ENCODE measurements at regions not wholly inside any gene's neighbourhood (a gene's known extent, or its start where the extent isn't known, plus 50 kb on each side); places are given as distances from the start of the nearest gene placed in this dataset.

GRCh38 chr17:5759501-5759925, 175.2 kb upstream of the NLRP1 start:
- Histone ChIP-seq H3K36me3 (no peaks in the 10 kb centered on the region), H3K27ac (no peak overlapping the region), H3K27me3 (peaks cover 62% of the 10 kb centered on the region), H3K9me3 (peaks cover 0 to 6% (median 0%) of the 10 kb centered on the region in 3 donors), H3K4me1 (no peaks in the 10 kb centered on the region), H3K4me3 (no peak overlapping the region)
- TF ChIP-seq CTCF (IDR thresholded peaks at IDR 0.05) = no peak
- TF ChIP-seq POLR2AphosphoS5 (IDR thresholded peaks at IDR 0.05) = no peak
- TF ChIP-seq EP300 (IDR thresholded peaks at IDR 0.05) = no peak
- TF ChIP-seq POLR2A (IDR thresholded peaks at IDR 0.05) = no peak
- 60% methylated on average over 6 to 8 of the region's 8 CpGs for WGBS, 2 donors (ENCODE audit: low coverage in 1 of 2)
- no peak for ATAC-seq

GRCh38 chr17:5762191-5762590, 177.9 kb upstream of the NLRP1 start:
- ATAC-seq = no peak
- no peak overlapping the region for H3K4me3 ChIP-seq
- H3K36me3 ChIP-seq = no peaks in the 10 kb centered on the region
- no peaks in the 10 kb centered on the region for H3K9me3 ChIP-seq
- H3K27me3 ChIP-seq = peaks cover 69% of the 10 kb centered on the region
- no peaks in the 10 kb centered on the region for H3K4me1 ChIP-seq
- no peak overlapping the region for H3K27ac ChIP-seq
- TF ChIP-seq POLR2A (IDR thresholded peaks at IDR 0.05) = no peak
- TF ChIP-seq EP300 (IDR thresholded peaks at IDR 0.05) = no peak
- TF ChIP-seq CTCF (IDR thresholded peaks at IDR 0.05) = no peak
- no peak for TF ChIP-seq POLR2AphosphoS5 (IDR thresholded peaks at IDR 0.05)
- WGBS, 2 donors (ENCODE audit: low coverage in 1 of 2) = 25 to 49% methylated on average over 1 to 2 of the region's 2 CpGs

GRCh38 chr17:5763595-5764306, 179.4 kb upstream of the NLRP1 start:
- Histone ChIP-seq H3K4me1 (no peaks in the 10 kb centered on the region), H3K36me3 (no peaks in the 10 kb centered on the region), H3K27me3 (peaks cover 69% of the 10 kb centered on the region), H3K27ac (no peak overlapping the region), H3K4me3 (no peak overlapping the region), H3K9me3 (no peaks in the 10 kb centered on the region)
- 41% methylated on average over 13 of the region's 14 CpGs; no CpG with 5 or more reads in 1 of the 2 donors for WGBS, 2 donors (ENCODE audit: low coverage in 1 of 2)
- no peak for ATAC-seq
- no peak for TF ChIP-seq POLR2AphosphoS5 (IDR thresholded peaks at IDR 0.05)
- TF ChIP-seq EP300 (IDR thresholded peaks at IDR 0.05) = no peak
- no peak for TF ChIP-seq POLR2A (IDR thresholded peaks at IDR 0.05)
- TF ChIP-seq CTCF (IDR thresholded peaks at IDR 0.05) = no peak

- 21 to 32% methylated on average over 8 to 12 of the region's 13 CpGs for WGBS, 2 donors (ENCODE audit: low coverage in 1 of 2)
- TF ChIP-seq POLR2A (IDR thresholded peaks at IDR 0.05) = no peak
- TF ChIP-seq EP300 (IDR thresholded peaks at IDR 0.05) = no peak
- TF ChIP-seq CTCF (IDR thresholded peaks at IDR 0.05) = no peak
- TF ChIP-seq POLR2AphosphoS5 (IDR thresholded peaks at IDR 0.05) = no peak
Measured at GRCh38 chr17:5769593-5770354, 185.5 kb upstream of the NLRP1 start.

More at GRCh38 chr17:5769593-5770354, 185.5 kb upstream of the NLRP1 start:
- no peak for ATAC-seq
- H3K27me3 ChIP-seq = peaks cover 83% of the 10 kb centered on the region
- H3K9me3 ChIP-seq = no peaks in the 10 kb centered on the region
- H3K27ac ChIP-seq = no peak overlapping the region
- H3K4me1 ChIP-seq = no peaks in the 10 kb centered on the region
- no peak overlapping the region for H3K4me3 ChIP-seq
- no peaks in the 10 kb centered on the region for H3K36me3 ChIP-seq

All from gastroesophageal sphincter (tissue), 4 donors.